ENCODE measurements at regions not wholly inside any gene's neighbourhood (a gene's known extent, or its start where the extent isn't known, plus 50 kb on each side); places are given as distances from the start of the nearest gene placed in this dataset.

DNA sequence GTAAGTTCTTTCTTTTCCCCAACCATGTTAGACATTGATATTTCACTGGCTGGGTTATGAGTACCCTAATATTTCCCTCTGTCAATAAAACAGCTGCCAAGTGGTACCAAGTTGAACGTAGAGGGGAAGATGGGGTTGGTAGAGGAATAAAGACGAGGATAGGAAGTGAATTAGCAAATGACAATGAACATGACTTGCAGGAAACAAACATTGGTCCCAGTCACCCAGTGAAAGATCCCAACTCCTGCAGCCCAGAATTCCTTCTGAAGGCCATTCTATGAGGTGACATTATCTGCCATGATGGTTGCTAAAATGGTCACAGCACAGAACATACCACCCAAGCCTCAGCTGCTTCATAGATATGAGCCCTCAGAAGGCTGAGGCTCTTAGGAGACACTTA is 159.0 kb upstream of the CTNNB1 start:
- TF ChIP-seq, protein P1, sequence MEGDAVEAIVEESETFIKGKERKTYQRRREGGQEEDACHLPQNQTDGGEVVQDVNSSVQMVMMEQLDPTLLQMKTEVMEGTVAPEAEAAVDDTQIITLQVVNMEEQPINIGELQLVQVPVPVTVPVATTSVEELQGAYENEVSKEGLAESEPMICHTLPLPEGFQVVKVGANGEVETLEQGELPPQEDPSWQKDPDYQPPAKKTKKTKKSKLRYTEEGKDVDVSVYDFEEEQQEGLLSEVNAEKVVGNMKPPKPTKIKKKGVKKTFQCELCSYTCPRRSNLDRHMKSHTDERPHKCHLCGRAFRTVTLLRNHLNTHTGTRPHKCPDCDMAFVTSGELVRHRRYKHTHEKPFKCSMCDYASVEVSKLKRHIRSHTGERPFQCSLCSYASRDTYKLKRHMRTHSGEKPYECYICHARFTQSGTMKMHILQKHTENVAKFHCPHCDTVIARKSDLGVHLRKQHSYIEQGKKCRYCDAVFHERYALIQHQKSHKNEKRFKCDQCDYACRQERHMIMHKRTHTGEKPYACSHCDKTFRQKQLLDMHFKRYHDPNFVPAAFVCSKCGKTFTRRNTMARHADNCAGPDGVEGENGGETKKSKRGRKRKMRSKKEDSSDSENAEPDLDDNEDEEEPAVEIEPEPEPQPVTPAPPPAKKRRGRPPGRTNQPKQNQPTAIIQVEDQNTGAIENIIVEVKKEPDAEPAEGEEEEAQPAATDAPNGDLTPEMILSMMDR (IDR thresholded peaks at IDR 0.05) = no peak
- no peak for TF ChIP-seq POLR2A (IDR thresholded peaks at IDR 0.05)

All from heart left ventricle (tissue), 13 donors.